Lower lobe of right lung (tissue), 2 donors: ENCODE measurements at regions not wholly inside any gene's neighbourhood (a gene's known extent, or its start where the extent isn't known, plus 50 kb on each side); places are given as distances from the start of the nearest gene placed in this dataset.

ENCODE experiments used
- ATAC-seq, 2 donors: fragments of 200-7000 bp; cut with Tn5 transposase; one replicate each; pipeline ENCODE4 v1.9.1; 2020 to 2022; ENCODE audit warnings: mild to moderate bottlenecking in 2 of 2, moderate library complexity in 2 of 2
- DNase-seq: peaks from one replicate; pipeline ENCODE4 v3.0.0-alpha.2; 2020
- H3K27ac ChIP-seq: fragments of 200-600 bp; one replicate; pipeline ENCODE4 v1.8.0; 2022
- H3K27me3 ChIP-seq: fragments of 200-600 bp; one replicate; pipeline ENCODE4 v1.8.0; 2022; ENCODE audit warnings: low read depth
- H3K36me3 ChIP-seq: fragments of 200-600 bp; one replicate; pipeline ENCODE4 v1.8.0; 2022; ENCODE audit warnings: mild to moderate bottlenecking
- H3K4me1 ChIP-seq: fragments of 200-600 bp; one replicate; pipeline ENCODE4 v1.8.0; 2022
- H3K4me3 ChIP-seq: fragments of 200-600 bp; one replicate; pipeline ENCODE4 v1.8.0; 2022; ENCODE audit warnings: mild to moderate bottlenecking
- H3K9me3 ChIP-seq: fragments of 200-600 bp; one replicate; pipeline ENCODE4 v1.8.0; 2022
- intact Hi-C: fragments of 100-400 bp; cut with DNase I; formaldehyde crosslinking; loops from one replicate; pipeline ENCODE4 v1.11.0; 2022
- TF ChIP-seq, protein P1 (sequence below): fragments of 200-600 bp; IDR thresholded peaks from one replicate; pipeline ENCODE4 v1.8.0; 2022; ENCODE audit warnings: antibody characterized with exemption, mild to moderate bottlenecking
- donor health status: DM: no; HTN: yes; CAD: no; lungs with severe emphysema.

DNA sequence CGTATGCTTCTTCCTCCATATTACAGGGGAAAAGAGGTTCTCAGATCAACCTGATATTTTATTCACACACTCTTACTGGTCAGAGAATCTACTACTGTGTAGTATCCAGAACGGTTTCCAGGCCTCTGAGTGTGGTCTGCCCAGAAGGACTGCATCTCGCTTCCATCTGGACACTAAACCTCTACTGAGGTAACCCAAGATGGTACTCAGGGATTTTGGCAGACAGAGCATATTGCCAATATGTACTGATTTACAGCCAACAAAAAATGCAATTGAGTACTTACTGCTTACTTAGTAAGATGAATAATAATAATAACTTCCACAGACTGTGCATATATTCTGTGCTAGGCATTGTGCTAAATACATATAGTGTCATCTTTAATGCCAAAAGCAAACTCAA, 55.8 kb downstream of the CYRIA start:
- TF ChIP-seq, protein P1, sequence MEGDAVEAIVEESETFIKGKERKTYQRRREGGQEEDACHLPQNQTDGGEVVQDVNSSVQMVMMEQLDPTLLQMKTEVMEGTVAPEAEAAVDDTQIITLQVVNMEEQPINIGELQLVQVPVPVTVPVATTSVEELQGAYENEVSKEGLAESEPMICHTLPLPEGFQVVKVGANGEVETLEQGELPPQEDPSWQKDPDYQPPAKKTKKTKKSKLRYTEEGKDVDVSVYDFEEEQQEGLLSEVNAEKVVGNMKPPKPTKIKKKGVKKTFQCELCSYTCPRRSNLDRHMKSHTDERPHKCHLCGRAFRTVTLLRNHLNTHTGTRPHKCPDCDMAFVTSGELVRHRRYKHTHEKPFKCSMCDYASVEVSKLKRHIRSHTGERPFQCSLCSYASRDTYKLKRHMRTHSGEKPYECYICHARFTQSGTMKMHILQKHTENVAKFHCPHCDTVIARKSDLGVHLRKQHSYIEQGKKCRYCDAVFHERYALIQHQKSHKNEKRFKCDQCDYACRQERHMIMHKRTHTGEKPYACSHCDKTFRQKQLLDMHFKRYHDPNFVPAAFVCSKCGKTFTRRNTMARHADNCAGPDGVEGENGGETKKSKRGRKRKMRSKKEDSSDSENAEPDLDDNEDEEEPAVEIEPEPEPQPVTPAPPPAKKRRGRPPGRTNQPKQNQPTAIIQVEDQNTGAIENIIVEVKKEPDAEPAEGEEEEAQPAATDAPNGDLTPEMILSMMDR = no peak
- intact Hi-C loops = loop anchor here (10.0 kb wide), 1 partner anchor 145 kb away; no protein-coding TSS in a partner anchor
- H3K27ac ChIP-seq = no peak overlapping the region

DNA sequence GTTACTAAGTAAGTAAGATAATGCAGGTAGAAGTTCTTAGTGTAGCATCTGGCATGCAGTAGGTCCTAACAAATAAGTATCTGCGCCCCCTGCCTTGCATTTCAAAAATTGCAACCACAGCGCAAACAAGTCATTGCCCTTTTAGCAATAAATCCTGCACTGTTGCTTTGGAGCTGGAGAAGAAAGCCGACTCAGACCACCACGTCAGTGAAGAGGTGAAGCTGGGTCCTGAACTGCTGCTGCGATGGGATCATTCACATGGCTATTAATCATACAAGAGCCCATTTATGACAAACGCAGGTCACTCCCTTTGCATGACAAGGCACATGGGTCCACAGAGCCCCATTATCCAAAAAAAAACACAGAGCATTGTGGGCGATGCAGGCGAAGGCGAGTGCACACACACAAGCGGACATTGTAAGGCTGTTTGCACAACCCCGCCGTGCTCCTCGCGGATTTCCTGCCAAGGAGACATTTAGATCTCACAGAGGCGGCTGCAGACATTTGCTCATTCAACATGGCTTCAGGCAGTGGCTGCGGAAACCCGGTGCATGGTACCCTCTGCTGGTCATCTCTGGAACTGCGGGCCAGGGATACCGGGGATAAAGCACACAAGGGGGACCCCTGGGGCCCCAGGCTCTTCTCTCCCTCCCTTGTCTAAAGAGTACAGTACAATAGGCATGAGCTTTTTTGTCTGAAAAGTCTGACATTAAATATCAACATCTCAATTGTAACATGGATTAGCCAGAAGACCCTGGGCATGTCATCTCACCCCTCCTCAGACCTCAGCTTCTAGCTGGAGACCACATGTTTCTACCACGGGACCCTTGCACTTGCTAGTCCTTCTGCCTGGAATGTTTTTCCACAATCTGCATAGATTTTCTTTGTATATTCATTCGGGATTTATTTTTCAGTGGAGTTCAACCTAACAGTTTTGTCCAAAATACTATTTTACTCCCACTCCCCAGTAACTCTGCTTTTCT, 56.7 kb downstream of the CYRIA start:
- ATAC-seq (peak; percentile 95), DNase-seq (peak; percentile 86)
- Histone ChIP-seq H3K4me3 (peak overlapping the region; percentile 53), H3K4me1 (peaks cover 17% of the 10 kb centered on the region), H3K27ac (no peak overlapping the region), H3K36me3 (peaks cover 7% of the 10 kb centered on the region), H3K9me3 (no peaks in the 10 kb centered on the region), H3K27me3 (no peaks in the 10 kb centered on the region)
- intact Hi-C loops = no loop called here
- TF ChIP-seq, protein P1 = peak; percentile 96

More for the DNA sequence above, 55.8 kb downstream of the CYRIA start:
- Histone ChIP-seq H3K4me1 (peaks cover 26% of the 10 kb centered on the region), H3K9me3 (no peaks in the 10 kb centered on the region), H3K4me3 (no peak overlapping the region), H3K36me3 (peaks cover 7% of the 10 kb centered on the region), H3K27me3 (no peaks in the 10 kb centered on the region)
- DNase-seq = no peak
- no peak for ATAC-seq

DNA sequence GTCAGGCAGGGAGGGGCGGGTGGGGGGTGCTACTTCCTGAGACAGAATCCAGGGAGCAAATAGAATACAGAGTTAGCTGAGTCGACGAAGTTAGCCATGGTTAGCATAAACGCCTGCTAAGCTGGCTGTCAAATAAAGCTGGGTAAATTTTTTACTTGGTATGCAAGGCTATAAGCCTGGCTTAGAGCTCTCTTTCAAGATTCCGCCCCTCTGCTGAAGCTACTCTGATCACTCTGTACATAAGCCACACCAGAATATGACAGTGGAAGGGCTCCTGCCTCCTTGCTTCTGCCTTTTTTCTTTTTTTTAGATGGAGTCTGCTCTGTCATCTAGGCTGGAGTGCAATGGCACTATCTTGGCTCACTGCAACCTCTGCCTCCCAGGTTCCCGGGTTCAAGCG, 58.3 kb downstream of the CYRIA start:
- peaks cover 7% of the 10 kb centered on the region for H3K36me3 ChIP-seq
- H3K27me3 ChIP-seq = no peaks in the 10 kb centered on the region
- DNase-seq (no peak), ATAC-seq (no peak)
- H3K4me3 ChIP-seq = no peak overlapping the region
- H3K9me3 ChIP-seq = no peaks in the 10 kb centered on the region
- TF ChIP-seq, protein P1 = no peak
- H3K27ac ChIP-seq = no peak overlapping the region
- H3K4me1 ChIP-seq = peaks cover 12% of the 10 kb centered on the region
- intact Hi-C loops = no loop called here

DNA sequence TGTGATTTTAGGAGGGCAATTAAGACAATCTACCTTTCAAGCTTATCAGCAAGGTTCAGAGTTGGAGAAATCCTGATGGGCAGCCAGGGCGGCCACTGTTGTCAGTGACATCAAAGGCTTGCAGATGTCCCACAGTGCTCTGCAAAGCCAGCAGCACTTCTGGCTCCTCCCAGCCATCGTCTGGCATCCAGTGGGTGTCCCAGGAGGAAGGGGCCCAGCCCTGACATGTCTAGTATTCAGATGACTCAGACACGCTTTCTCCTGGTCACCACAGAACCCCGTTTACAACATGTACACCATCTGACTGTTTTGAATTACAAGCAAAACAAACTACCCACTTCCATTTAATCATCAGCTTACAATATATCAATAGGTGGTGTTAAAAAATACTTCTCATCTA, 61.4 kb downstream of the CYRIA start:
- TF ChIP-seq, protein P1 = no peak
- ATAC-seq (no peak), DNase-seq (no peak)
- Histone ChIP-seq H3K36me3 (peaks cover 7% of the 10 kb centered on the region), H3K27me3 (no peaks in the 10 kb centered on the region), H3K27ac (no peak overlapping the region), H3K4me3 (no peak overlapping the region), H3K4me1 (peaks cover 10% of the 10 kb centered on the region), H3K9me3 (no peaks in the 10 kb centered on the region)
- intact Hi-C loops = no loop called here

DNA sequence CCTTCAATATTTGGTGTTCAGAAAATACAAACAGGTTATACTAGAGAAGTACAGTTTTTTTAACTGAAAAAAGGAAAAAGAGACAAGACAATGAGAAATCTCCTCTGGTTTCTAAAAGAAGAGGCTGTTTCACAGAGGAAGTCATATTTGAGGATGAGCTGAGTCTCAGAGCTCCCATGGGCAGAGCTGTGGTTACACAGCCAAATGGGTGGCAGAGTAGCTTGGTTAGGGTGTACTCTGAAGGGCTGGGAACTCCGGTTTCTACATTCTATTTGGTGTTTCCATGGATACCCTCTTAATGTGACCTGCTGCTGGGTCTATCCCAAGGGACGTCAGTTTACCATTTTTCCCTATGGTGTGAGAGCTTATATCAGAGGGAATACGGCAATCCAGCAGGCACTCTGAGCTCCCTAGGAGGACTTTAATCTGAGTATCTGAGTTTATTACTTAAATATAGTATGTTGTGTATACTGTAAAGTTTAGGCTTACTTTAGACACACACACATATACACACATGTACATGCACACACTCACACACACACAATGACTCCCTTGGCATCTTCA, 74.2 kb downstream of the CYRIA start:
- peaks cover 5% of the 10 kb centered on the region for H3K4me1 ChIP-seq
- no peaks in the 10 kb centered on the region for H3K9me3 ChIP-seq
- no peak overlapping the region for H3K27ac ChIP-seq
- ATAC-seq (no peak), DNase-seq (no peak)
- H3K36me3 ChIP-seq = no peaks in the 10 kb centered on the region
- H3K27me3 ChIP-seq = no peaks in the 10 kb centered on the region
- intact Hi-C loops = no loop called here
- no peak overlapping the region for H3K4me3 ChIP-seq
- TF ChIP-seq, protein P1 = no peak
